NCI-H2107 treated with DMSO at 0.1 percent for 48 hours (cell line): ENCODE measurements at regions not wholly inside any gene's neighbourhood (a gene's known extent, or its start where the extent isn't known, plus 50 kb on each side); places are given as distances from the start of the nearest gene placed in this dataset.
"Not testable (repeated sequence)": the region's sequence is repeated elsewhere in the genome, so short reads cannot be mapped to it uniquely, and the experiment has no call there.

Source experiments
- DNase-seq: peaks from one replicate; lab custom pipeline; 2025; ENCODE audit not compliant: unreplicated experiment; lab: John Stamatoyannopoulos, UW

DNA sequence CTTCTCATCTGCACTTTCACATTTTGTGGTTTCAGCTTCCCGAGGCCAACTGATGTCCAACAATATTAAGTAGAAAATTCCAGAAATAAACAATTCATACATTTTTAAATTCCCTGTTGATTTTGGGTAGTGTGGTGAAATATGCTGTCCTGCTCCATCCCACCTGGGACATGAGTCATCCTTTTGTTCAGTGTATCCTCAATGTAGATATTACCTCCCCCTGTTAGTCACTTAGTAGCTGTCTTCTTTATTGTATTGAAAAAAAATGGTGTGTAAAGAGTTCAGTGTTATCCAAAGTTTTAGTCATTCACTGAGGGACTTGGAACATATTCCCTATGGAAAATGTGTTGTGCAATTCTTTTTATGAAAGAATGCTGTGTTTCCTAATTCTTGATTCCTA, 348.1 kb downstream of the SOCS6 start:
- no peak for DNase-seq

DNA sequence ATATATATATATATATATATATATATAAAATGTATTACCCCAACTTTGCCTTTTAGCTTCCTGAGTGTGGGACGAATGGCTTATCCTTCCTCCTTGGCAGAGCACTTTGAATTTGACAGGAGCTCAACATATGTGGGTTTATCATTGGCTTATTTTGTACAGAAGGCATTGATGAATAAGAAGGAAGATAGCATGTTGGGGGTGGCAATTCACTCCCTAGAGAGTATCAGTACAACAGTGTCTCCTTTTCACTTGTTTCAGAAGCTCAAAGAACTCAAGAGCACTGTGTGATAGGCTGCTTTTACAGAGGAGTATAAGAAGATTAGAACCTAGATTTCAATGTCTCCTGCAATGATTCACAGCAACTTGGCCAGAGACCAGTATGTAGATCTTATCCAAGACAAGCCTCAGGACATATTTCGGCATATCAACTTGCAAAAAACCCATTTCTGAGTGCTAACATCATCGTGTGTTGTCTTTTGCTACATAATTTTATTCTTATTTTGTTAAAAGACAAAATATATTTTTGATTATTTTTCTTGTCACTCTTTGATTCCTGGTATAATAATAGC, 345.8 kb downstream of the SOCS6 start:
- DNase-seq, result no peak

GRCh38 chr18:70627182-70627802, 338.4 kb downstream of the SOCS6 start:
- no peak for DNase-seq

DNA sequence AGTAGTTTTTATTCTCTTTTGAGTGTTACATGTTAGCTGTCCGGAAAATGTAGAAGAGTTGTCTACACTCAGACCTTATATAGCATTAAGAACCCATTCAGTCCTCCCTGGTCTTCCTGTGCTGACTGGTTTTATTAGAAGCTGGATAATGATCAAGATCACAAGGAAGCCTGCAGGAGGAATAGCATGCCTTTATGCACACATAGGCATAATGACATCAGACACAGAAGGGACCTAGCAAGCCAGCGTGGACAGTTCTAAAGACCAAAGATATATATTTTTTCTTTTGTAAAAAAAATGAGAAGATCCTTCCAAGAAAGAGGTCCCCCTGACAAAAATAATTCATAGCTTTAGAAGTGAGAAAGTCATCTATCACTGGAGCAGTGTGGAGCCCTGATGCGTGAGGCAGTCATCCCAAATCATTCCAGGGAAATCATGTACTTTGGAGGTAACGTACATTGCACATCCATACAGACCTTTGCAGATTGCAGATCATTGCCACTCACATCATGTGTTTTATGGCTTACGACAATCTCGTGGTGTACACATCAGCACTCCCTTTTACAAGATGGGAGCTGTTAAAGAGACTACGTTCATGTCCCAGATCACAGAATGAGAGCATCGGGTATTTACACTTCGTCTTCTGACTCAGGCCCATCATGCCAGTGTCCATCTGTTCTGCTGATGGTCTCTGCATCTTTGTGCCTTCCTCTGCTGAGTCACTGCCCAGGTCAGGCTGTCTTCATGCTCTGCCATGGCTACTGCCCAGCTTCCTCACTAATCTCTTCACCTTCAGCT, 334.0 kb downstream of the SOCS6 start:
- DNase-seq, result no peak

- DNase-seq, result no peak
Measured at GRCh38 chr18:70621710-70622109, 332.9 kb downstream of the SOCS6 start.

DNA sequence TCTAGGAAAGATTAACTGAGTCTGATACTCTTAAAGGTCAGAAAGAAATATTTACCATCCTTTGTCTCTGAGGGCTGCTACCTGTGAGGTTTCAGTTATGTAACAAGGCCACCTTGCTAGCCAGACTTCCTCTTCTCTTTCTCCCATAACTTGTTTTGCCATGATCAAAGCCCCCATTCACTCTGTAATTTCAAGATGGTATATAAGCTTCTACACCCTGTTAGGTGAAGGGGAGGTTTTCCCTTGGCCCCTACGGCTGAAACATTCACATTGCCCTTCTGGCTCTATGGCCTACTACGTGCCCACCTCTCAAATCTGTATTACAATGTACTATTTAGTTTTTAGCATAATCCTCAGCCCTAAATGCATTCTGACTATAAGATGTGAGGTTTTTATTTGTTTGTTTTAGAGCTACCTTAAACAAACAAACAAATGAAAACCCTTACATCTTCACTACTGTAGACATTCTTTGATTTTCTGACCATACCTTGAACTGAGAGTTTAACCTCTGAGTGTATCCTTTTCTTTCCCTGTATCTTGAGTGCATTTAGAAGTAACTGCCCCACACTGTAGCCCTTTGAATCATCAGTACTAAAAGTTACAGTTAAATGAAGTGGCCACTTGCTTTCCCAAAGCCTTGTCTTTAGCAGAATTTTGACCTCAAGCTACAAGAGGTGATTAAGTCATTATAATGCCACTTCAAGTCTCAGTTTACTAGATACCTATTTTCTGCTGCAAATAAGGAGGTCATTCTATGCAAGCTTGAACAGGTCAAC, 332.2 kb downstream of the SOCS6 start:
- DNase-seq, result no peak

GRCh38 chr18:70617020-70617763, 328.3 kb downstream of the SOCS6 start:
- DNase-seq, result no peak

DNA sequence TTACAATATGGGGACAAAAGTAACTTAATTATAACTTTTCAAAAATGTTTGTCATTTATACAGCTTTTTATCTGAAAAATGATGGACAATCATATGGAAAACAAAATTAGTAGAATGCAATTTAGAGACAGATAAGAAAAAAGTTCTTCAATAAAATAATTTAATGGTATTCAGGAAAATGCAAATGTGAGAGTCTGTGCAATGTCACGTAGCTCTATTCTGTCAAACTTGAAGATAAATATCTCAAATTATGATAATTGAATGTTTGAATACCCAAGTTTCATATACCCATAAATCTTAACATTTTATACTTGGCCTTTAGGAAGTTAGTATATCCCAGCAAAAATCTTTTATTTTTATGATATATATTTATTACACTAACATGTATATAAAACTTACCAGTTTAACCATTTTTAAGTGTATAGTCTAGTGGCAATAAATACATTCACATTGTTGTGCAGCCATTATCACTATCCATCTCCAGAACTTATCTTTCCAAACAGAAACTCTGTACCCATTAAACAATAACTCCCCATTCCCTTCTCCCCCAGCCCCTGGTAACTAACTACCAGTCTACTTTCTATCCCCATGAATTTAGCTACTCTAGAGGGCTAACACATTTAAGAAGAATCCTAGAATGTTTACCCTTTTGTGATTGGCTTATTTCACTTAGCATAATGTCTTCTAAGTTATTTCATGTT, 311.5 kb downstream of the SOCS6 start:
- no peak for DNase-seq

- no peak for DNase-seq
Measured at GRCh38 chr18:70598406-70598805, 309.6 kb downstream of the SOCS6 start.

DNA sequence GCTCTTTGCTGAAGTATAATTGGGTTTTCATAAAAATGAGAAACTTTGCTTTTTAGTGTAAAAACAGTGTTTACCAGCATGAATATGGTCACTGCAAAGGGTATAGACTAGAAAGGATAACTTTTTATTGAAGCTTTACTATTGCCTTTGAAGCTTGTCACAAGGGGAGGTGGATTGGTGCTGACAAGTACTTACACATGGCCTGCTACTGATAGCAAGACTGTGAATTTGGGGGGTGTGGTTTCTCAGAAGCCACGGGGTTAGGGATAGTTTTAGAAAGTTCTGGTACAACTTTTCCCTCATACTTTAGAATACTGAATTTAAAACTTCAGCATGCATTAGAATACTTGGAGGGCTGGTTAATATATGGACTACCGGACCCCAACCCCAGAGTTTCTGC, 294.1 kb downstream of the SOCS6 start:
- DNase-seq, result no peak

GRCh38 chr18:70578480-70578879, 289.6 kb downstream of the SOCS6 start:
- DNase-seq, result no peak

DNA sequence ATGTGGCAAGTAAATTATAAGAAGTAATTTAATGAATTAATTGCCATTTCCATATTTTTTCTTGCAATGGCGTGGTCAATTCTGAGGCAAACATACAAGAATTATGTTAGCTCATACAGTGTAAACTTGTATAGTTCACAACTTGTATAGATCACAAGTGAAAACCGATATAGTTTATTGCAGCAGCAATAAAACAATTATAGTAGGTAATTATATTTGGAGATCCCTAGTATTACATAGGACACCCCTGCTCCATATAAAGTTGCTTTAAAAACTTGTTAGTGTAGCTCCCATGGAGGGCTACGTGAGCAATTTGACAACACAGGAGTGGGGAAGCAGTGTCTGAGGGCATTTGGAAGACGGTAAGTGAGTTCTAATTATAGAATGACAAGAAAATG, 288.2 kb downstream of the SOCS6 start:
- no peak for DNase-seq

DNA sequence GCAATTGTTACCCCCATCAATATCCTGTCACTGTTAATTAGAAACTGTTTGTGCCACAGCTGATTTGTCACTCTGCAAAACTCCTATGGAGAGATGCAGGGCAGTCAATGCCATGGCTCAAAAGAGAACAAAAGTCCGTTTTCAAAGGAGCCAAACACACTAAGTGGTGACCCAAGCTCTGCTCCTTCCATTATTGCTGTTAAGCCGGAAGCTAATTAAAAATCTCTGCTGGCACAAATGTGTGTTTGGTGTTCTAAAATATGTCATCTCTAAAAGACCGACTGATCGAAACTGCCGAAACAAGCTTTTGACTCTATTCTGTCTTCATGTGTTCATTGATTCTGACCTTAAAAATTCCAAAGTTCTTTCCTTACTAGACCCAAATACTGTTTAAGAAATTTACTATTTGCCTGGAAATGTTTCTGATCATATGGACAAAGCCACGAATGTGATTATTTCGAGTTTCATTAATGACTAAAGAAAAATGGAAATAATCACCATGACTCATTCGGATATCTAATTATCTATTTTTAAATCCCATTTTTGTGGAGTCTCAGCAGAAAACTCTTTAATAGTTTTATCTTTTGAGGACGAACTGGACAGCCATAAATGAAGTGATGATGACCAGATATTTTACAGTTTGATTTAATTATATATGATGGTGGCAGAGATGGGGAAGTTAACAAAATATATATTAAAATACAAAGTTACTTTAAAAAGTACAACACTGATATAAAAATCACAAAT, 287.6 kb downstream of the SOCS6 start:
- DNase-seq, result no peak

DNA sequence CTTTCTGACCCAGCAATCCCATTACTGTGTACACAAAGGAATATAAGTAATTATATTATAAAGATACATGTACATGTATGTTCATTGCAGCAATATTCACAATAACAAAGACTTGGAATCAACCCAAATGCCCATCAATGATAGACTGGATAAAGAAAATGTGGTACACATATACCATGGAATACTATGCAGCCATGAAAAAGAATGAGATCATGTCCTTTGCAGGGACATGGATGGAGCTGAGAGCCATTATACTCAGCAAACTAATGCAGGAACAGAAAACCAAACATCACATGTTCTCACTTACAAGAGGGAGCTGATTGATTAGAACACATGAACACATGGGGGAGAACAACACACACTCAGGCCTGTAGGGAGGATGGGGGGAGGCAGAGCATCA, 286.1 kb downstream of the SOCS6 start:
- DNase-seq, result not testable (repeated sequence)

- DNase-seq, result not testable (repeated sequence)
Measured at GRCh38 chr18:70569647-70570046, 280.8 kb downstream of the SOCS6 start.

GRCh38 chr18:70559446-70559845, 270.6 kb downstream of the SOCS6 start:
- DNase-seq, result no peak

DNA sequence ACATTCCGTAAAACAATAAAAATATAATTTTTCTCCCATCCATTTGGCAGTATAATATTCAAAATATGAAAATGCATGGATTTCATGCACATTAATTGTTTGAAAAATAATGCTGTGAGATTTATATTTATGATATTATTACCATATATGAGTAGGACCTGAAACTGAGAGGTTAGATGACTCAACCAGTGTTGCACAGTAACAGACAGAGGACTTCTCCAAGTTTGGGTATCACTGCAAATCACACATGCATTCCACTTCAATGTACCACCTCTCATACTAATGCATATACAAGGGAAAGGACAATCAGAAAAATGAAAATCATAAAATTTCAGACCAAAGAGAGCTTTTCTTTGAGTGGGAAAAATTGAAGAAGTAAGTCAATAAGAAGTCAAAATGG, 269.5 kb downstream of the SOCS6 start:
- DNase-seq, result no peak

GRCh38 chr18:70554854-70555445, 266.1 kb downstream of the SOCS6 start:
- no peak for DNase-seq

DNA sequence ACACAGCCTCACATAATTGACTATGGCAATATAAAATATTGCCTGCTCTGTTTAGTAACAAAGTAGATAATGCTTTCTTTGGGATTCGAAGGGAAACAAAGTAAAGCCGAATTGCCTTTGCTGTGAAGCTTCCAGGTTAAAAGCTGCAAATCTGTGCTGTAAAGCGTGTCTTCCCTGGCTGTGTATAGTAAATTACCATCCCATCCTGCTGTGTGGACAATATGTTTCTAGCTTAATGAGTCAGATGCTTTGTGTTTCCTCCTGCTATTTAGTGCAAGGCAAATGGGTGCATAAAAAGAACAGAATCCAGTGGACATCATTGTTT, 265.1 kb downstream of the SOCS6 start:
- no peak for DNase-seq
